HG03066 (cell line): ENCODE measurements at regions not wholly inside any gene's neighbourhood (a gene's known extent, or its start where the extent isn't known, plus 50 kb on each side); places are given as distances from the start of the nearest gene placed in this dataset.
"Not testable (repeated sequence)": the region's sequence is repeated elsewhere in the genome, so short reads cannot be mapped to it uniquely, and the experiment has no call there.

Experiments
- ATAC-seq: cut with Tn5 transposase; IDR thresholded peaks from one replicate; pipeline ENCODE4 v1.9.1; 2021; ENCODE audit warnings: low read depth; ENCODE audit not compliant: unreplicated experiment

GRCh38 chr5:174880412-174881200 lies 156.2 kb downstream of the MSX2 start:
- ATAC-seq, result not testable (repeated sequence)

- no peak for ATAC-seq
Measured at GRCh38 chr5:174877987-174878386, 153.6 kb downstream of the MSX2 start.

- no peak for ATAC-seq
Measured at GRCh38 chr5:174872271-174872670, 147.9 kb downstream of the MSX2 start.

GRCh38 chr5:174852143-174852542 lies 127.8 kb downstream of the MSX2 start:
- no peak for ATAC-seq

GRCh38 chr5:174850565-174851169 lies 126.3 kb downstream of the MSX2 start:
- ATAC-seq, result no peak

- no peak for ATAC-seq
Measured at GRCh38 chr5:174849426-174849825, 125.0 kb downstream of the MSX2 start.

- ATAC-seq, result no peak
Measured at GRCh38 chr5:174844971-174845370, 120.6 kb downstream of the MSX2 start.

GRCh38 chr5:174843263-174844250 lies 119.2 kb downstream of the MSX2 start:
- ATAC-seq, result no peak

GRCh38 chr5:174840435-174840834 lies 116.1 kb downstream of the MSX2 start:
- no peak for ATAC-seq

- no peak for ATAC-seq
Measured at GRCh38 chr5:174839196-174839595, 114.8 kb downstream of the MSX2 start.

- ATAC-seq, result no peak
Measured at GRCh38 chr5:174837919-174838902, 113.8 kb downstream of the MSX2 start.

GRCh38 chr5:174834081-174834480 lies 109.7 kb downstream of the MSX2 start:
- no peak for ATAC-seq

GRCh38 chr5:174832811-174833210 lies 108.4 kb downstream of the MSX2 start:
- no peak for ATAC-seq

GRCh38 chr5:174832025-174832424 lies 107.6 kb downstream of the MSX2 start:
- no peak for ATAC-seq

- no peak for ATAC-seq
Measured at GRCh38 chr5:174831031-174831660, 106.8 kb downstream of the MSX2 start.

GRCh38 chr5:174829511-174829864 lies 105.1 kb downstream of the MSX2 start:
- ATAC-seq, result no peak

- no peak for ATAC-seq
Measured at GRCh38 chr5:174828804-174829510, 104.6 kb downstream of the MSX2 start.

GRCh38 chr5:174827558-174827957 lies 103.2 kb downstream of the MSX2 start:
- ATAC-seq, result no peak

- no peak for ATAC-seq
Measured at GRCh38 chr5:174825587-174825986, 101.2 kb downstream of the MSX2 start.
